DOHH2 (cell line): ENCODE measurements at regions not wholly inside any gene's neighbourhood (a gene's known extent, or its start where the extent isn't known, plus 50 kb on each side); places are given as distances from the start of the nearest gene placed in this dataset.

Source experiments
- H3F3A ChIP-seq: fragments of 200-600 bp; sonication (generic), shearing (Covaris generic); 2 replicates; pipeline ENCODE4 v1.6.0; 2016; ENCODE audit warnings: antibody characterized with exemption, mild to moderate bottlenecking; ENCODE audit not compliant: control insufficient read depth, insufficient read depth
- H3K27ac ChIP-seq: fragments of 200-600 bp; sonication (generic); 2 replicates; pipeline ENCODE4 v1.5.1; 2014; ENCODE audit warnings: low read depth, mild to moderate bottlenecking, low read length, moderate library complexity
- H3K27me3 ChIP-seq: fragments of 200-600 bp; sonication (generic); 2 replicates; pipeline ENCODE4 v1.6.1; 2014; ENCODE audit warnings: mild to moderate bottlenecking, low read length, mixed read lengths; ENCODE audit not compliant: control insufficient read depth
- H3K36me3 ChIP-seq: fragments of 200-600 bp; sonication (generic); 2 replicates; pipeline ENCODE4 v1.6.1; 2014; ENCODE audit warnings: mild to moderate bottlenecking, low read length, moderate library complexity, mixed read lengths; ENCODE audit not compliant: control insufficient read depth
- H3K4me1 ChIP-seq: fragments of 200-600 bp; sonication (generic); 2 replicates; pipeline ENCODE4 v1.6.1; 2014; ENCODE audit warnings: mild to moderate bottlenecking, low read length, mixed read lengths; ENCODE audit not compliant: control insufficient read depth
- H3K4me2 ChIP-seq: fragments of 200-600 bp; sonication (generic); 2 replicates; pipeline ENCODE4 v1.6.0; 2014; ENCODE audit warnings: mild to moderate bottlenecking, low read length, moderate library complexity
- H3K4me3 ChIP-seq: fragments of 200-600 bp; sonication (generic); 2 replicates; pipeline ENCODE4 v1.5.1; 2014; ENCODE audit warnings: mild to moderate bottlenecking, low read length, mixed read lengths
- H3K79me2 ChIP-seq: fragments of 200-600 bp; sonication (generic); 2 replicates; pipeline ENCODE4 v1.6.1; 2014; ENCODE audit warnings: mild to moderate bottlenecking, low read length, mixed read lengths; ENCODE audit not compliant: control insufficient read depth
- H3K9me2 ChIP-seq: fragments of 200-600 bp; sonication (generic); replicated peaks from 2 replicates; pipeline ENCODE4 v1.6.1; 2014; ENCODE audit warnings: mild to moderate bottlenecking, low read length, mixed read lengths; ENCODE audit not compliant: control insufficient read depth
- H3K9me3 ChIP-seq: fragments of 200-600 bp; sonication (generic); 2 replicates; pipeline ENCODE4 v1.6.1; 2014; ENCODE audit warnings: antibody characterized with exemption, low read length, mixed read lengths; ENCODE audit not compliant: control insufficient read depth, insufficient read depth
- H4K20me1 ChIP-seq: fragments of 200-600 bp; sonication (generic); 2 replicates; pipeline ENCODE4 v1.6.0; 2014; ENCODE audit warnings: low read depth, mild to moderate bottlenecking, antibody characterized with exemption, low read length, moderate library complexity; ENCODE audit not compliant: control insufficient read depth, insufficient read depth
- EZH2phosphoT487 ChIP-seq: fragments of 200-600 bp; sonication (generic); IDR thresholded peaks from 2 replicates; pipeline ENCODE4 v1.6.1; 2017; ENCODE audit warnings: borderline replicate concordance, mild to moderate bottlenecking, antibody characterized with exemption, low read length, moderate library complexity, mixed read lengths
- TF ChIP-seq, protein P1 (sequence below): fragments of 200-600 bp; sonication (generic); IDR thresholded peaks from one replicate; pipeline ENCODE4 v1.5.1; 2014; ENCODE audit warnings: antibody characterized with exemption, mild to moderate bottlenecking, low read depth, low read length; ENCODE audit not compliant: poor library complexity, severe bottlenecking

DNA sequence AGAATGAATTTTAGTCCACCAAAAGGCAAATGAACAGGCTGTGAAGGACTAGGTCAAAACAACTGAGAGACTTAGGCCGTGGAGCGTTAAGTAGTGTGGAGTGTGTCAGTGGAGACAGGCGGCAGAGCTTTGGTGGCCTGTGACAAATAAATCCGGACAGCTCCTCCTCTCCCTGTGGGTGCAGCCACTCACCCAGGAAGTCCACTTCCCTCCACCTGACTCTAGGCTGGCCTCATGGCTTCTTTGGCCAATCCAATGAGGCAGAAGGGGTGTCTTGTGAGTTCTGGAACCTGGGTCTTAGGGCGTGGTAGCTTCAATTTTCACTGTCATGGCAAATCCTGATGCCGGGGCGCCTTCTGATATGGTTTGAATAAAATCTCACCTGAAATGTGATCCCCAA is 180.9 kb upstream of the C14orf180 start:
- Histone ChIP-seq H3K79me2 (no peaks in the 10 kb centered on the region), H3K27me3 (peaks cover 6% of the 10 kb centered on the region; the same call in 1 of the 2 replicates), H3K4me1 (peaks cover 3% of the 10 kb centered on the region; the same call in 1 of the 2 replicates), H3K36me3 (no peaks in the 10 kb centered on the region), H4K20me1 (no peaks in the 10 kb centered on the region), H3K27ac (no peak overlapping the region), H3K4me3 (no peak overlapping the region), H3K4me2 (no peak overlapping the region), H3K9me2 (no peaks in the 10 kb centered on the region), H3K9me3 (no peaks in the 10 kb centered on the region), H3F3A (no peaks in the 10 kb centered on the region)
- no peak for TF ChIP-seq EZH2phosphoT487
- TF ChIP-seq, protein P1, sequence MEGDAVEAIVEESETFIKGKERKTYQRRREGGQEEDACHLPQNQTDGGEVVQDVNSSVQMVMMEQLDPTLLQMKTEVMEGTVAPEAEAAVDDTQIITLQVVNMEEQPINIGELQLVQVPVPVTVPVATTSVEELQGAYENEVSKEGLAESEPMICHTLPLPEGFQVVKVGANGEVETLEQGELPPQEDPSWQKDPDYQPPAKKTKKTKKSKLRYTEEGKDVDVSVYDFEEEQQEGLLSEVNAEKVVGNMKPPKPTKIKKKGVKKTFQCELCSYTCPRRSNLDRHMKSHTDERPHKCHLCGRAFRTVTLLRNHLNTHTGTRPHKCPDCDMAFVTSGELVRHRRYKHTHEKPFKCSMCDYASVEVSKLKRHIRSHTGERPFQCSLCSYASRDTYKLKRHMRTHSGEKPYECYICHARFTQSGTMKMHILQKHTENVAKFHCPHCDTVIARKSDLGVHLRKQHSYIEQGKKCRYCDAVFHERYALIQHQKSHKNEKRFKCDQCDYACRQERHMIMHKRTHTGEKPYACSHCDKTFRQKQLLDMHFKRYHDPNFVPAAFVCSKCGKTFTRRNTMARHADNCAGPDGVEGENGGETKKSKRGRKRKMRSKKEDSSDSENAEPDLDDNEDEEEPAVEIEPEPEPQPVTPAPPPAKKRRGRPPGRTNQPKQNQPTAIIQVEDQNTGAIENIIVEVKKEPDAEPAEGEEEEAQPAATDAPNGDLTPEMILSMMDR = no peak

DNA sequence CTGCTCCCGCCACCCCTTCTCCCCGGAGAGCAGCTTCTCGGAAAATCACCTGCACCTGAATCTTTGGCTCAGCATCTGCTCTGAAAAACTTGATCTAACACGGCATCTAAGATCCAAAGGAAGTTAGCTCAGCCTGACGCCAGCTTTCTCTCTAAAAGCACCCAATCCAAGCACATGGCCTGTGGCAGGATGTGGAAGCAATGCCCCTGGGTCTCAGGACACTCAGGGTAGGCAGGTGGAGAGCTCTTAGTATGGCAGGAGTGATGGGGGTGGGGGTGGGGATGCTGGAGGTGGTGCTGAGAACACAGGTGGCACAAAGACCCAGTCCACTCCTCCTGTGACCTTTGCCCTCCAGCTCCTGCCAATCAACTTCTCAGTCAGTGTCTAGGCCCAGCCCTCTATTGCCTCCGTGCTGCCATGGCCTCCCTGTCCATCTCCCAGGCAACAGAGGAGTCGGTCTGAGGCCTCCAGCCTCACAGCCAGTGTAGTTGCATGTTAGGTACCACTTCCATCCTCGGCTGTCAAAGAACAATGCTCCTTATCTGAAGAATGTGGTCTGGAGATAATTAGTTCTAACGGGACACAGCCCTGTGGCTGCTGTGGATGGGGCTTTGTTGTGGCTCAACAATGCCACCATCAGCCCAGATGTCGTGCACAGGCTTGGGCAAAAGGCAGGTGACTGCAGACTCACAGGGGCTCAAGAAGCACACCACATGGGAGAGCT is 180.0 kb upstream of the C14orf180 start:
- H3K27ac ChIP-seq = no peak overlapping the region
- no peaks in the 10 kb centered on the region for H3K36me3 ChIP-seq
- H3K9me3 ChIP-seq = no peaks in the 10 kb centered on the region
- no peaks in the 10 kb centered on the region for H3K4me1 ChIP-seq
- no peaks in the 10 kb centered on the region for H3F3A ChIP-seq
- H3K79me2 ChIP-seq = no peaks in the 10 kb centered on the region
- no peak for TF ChIP-seq EZH2phosphoT487
- TF ChIP-seq, protein P1 = no peak
- no peaks in the 10 kb centered on the region for H3K9me2 ChIP-seq
- H3K4me2 ChIP-seq = no peak overlapping the region
- peaks cover 4% of the 10 kb centered on the region; the same call in 1 of the 2 replicates for H3K27me3 ChIP-seq
- H3K4me3 ChIP-seq = no peak overlapping the region
- H4K20me1 ChIP-seq = no peaks in the 10 kb centered on the region

DNA sequence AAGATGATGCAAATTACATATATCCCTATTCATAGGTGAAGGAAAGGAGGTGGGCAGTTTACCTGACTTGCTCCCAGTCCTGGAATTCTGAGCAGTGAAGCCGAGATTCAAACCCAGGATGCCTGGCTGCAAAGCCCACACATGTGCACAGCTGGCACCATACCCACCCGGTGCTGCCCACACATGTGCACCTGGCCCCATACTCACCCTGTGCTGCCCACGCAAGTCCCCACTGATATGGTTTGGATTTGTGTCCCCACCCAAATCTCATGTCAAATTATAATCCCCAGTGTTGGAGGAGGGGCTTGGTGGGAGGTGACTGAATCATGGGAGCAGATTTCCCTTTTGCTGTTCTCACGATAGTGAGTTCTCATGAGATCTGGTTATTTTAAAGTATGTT is 179.2 kb upstream of the C14orf180 start:
- Histone ChIP-seq H3K79me2 (no peaks in the 10 kb centered on the region), H3K36me3 (no peaks in the 10 kb centered on the region), H3K9me2 (no peaks in the 10 kb centered on the region), H3K4me3 (no peak overlapping the region), H3K27ac (no peak overlapping the region), H3K4me2 (no peak overlapping the region), H3K9me3 (no peaks in the 10 kb centered on the region), H3K27me3 (no peaks in the 10 kb centered on the region), H3F3A (no peaks in the 10 kb centered on the region), H3K4me1 (no peaks in the 10 kb centered on the region), H4K20me1 (no peaks in the 10 kb centered on the region)
- no peak for TF ChIP-seq EZH2phosphoT487
- TF ChIP-seq, protein P1 = no peak
